ENCODE measurements at regions not wholly inside any gene's neighbourhood (a gene's known extent, or its start where the extent isn't known, plus 50 kb on each side); places are given as distances from the start of the nearest gene placed in this dataset.

- POLR2A ChIA-PET = no interaction called here
- no peak overlapping the region for H3K4me3 Mint-ChIP-seq (ENCODE audit: unreplicated experiment)
- no peaks in the 10 kb centered on the region for H3K36me3 Mint-ChIP-seq (ENCODE audit: insufficient read depth, unreplicated experiment)
- TF ChIP-seq CTCF (IDR thresholded peaks at IDR 0.05; ENCODE audit: unreplicated experiment) = no peak
- intact Hi-C loops (cut with micrococcal nuclease) = no loop called here
- BruUV-seq (replicated peaks) = no TSS peak
- CTCF ChIA-PET = no interaction called here
- no peak for DNase-seq (ENCODE audit: unreplicated experiment)
- no peak overlapping the region for H3K27ac Mint-ChIP-seq (ENCODE audit: low read depth, unreplicated experiment)
- no peaks in the 10 kb centered on the region for H3K4me1 Mint-ChIP-seq (ENCODE audit: insufficient read depth, unreplicated experiment)
- peaks cover 41% of the 10 kb centered on the region for H3K9me3 Mint-ChIP-seq (ENCODE audit: unreplicated experiment)
- H3K27me3 Mint-ChIP-seq (ENCODE audit: insufficient read depth, unreplicated experiment) = no peaks in the 10 kb centered on the region
Observed at GRCh38 chr18:34431042-34431441, 206.3 kb upstream of the NOL4 start.

GRCh38 chr18:34444622-34445021, 219.9 kb upstream of the NOL4 start:
- intact Hi-C loops (cut with micrococcal nuclease) = no loop called here

GRCh38 chr18:34448662-34449061, 223.9 kb upstream of the NOL4 start:
- DNase-seq (ENCODE audit: unreplicated experiment) = no peak
- H3K4me3 Mint-ChIP-seq (ENCODE audit: unreplicated experiment) = no peak overlapping the region
- H3K4me1 Mint-ChIP-seq (ENCODE audit: insufficient read depth, unreplicated experiment) = no peaks in the 10 kb centered on the region
- POLR2A ChIA-PET = no interaction called here
- CTCF ChIA-PET = no interaction called here
- no peak overlapping the region for H3K27ac Mint-ChIP-seq (ENCODE audit: low read depth, unreplicated experiment)
- H3K27me3 Mint-ChIP-seq (ENCODE audit: insufficient read depth, unreplicated experiment) = no peaks in the 10 kb centered on the region
- intact Hi-C loops (cut with micrococcal nuclease) = no loop called here
- H3K9me3 Mint-ChIP-seq (ENCODE audit: unreplicated experiment) = peaks cover 52% of the 10 kb centered on the region
- no peak for TF ChIP-seq CTCF (IDR thresholded peaks at IDR 0.05; ENCODE audit: unreplicated experiment)
- H3K36me3 Mint-ChIP-seq (ENCODE audit: insufficient read depth, unreplicated experiment) = no peaks in the 10 kb centered on the region
- BruUV-seq (replicated peaks) = no TSS peak

More at GRCh38 chr18:34444622-34445021, 219.9 kb upstream of the NOL4 start:
- Mint-ChIP-seq H3K27ac (ENCODE audit: low read depth, unreplicated experiment) (no peak overlapping the region), H3K27me3 (ENCODE audit: insufficient read depth, unreplicated experiment) (no peaks in the 10 kb centered on the region), H3K4me3 (ENCODE audit: unreplicated experiment) (no peak overlapping the region), H3K36me3 (ENCODE audit: insufficient read depth, unreplicated experiment) (no peaks in the 10 kb centered on the region), H3K4me1 (ENCODE audit: insufficient read depth, unreplicated experiment) (no peaks in the 10 kb centered on the region), H3K9me3 (ENCODE audit: unreplicated experiment) (peaks cover 48% of the 10 kb centered on the region)
- CTCF ChIA-PET = interaction anchor here (1.3 kb wide), 1 partner anchor 322 kb away, joined by 3 read pairs; no protein-coding TSS in a partner anchor
- TF ChIP-seq CTCF (IDR thresholded peaks at IDR 0.05; ENCODE audit: unreplicated experiment) = no peak
- no TSS peak for BruUV-seq (replicated peaks)
- POLR2A ChIA-PET = no interaction called here
- DNase-seq (ENCODE audit: unreplicated experiment) = no peak

GRCh38 chr18:34457761-34458160, 233.0 kb upstream of the NOL4 start:
- no peaks in the 10 kb centered on the region for H3K4me1 Mint-ChIP-seq (ENCODE audit: insufficient read depth, unreplicated experiment)
- H3K9me3 Mint-ChIP-seq (ENCODE audit: unreplicated experiment) = peaks cover 41% of the 10 kb centered on the region
- BruUV-seq (replicated peaks) = no TSS peak
- no peak for DNase-seq (ENCODE audit: unreplicated experiment)
- CTCF ChIA-PET = no interaction called here
- no peaks in the 10 kb centered on the region for H3K27me3 Mint-ChIP-seq (ENCODE audit: insufficient read depth, unreplicated experiment)
- H3K36me3 Mint-ChIP-seq (ENCODE audit: insufficient read depth, unreplicated experiment) = no peaks in the 10 kb centered on the region
- intact Hi-C loops (cut with micrococcal nuclease) = no loop called here
- no peak for TF ChIP-seq CTCF (IDR thresholded peaks at IDR 0.05; ENCODE audit: unreplicated experiment)
- no peak overlapping the region for H3K27ac Mint-ChIP-seq (ENCODE audit: low read depth, unreplicated experiment)
- POLR2A ChIA-PET = no interaction called here
- H3K4me3 Mint-ChIP-seq (ENCODE audit: unreplicated experiment) = no peak overlapping the region
